ENCODE measurements at regions not wholly inside any gene's neighbourhood (a gene's known extent, or its start where the extent isn't known, plus 50 kb on each side); places are given as distances from the start of the nearest gene placed in this dataset.

GRCh38 chr2:156800065-156800653 is 364.0 kb downstream of the GPD2 start:
- DNase-seq (ENCODE audit: low read depth), result peak; percentile 5
- no peak overlapping the region for H3K4me3 ChIP-seq (ENCODE audit: low read depth, low read length)

GRCh38 chr2:156800781-156801361 is 364.7 kb downstream of the GPD2 start:
- TF ChIP-seq, protein P1, sequence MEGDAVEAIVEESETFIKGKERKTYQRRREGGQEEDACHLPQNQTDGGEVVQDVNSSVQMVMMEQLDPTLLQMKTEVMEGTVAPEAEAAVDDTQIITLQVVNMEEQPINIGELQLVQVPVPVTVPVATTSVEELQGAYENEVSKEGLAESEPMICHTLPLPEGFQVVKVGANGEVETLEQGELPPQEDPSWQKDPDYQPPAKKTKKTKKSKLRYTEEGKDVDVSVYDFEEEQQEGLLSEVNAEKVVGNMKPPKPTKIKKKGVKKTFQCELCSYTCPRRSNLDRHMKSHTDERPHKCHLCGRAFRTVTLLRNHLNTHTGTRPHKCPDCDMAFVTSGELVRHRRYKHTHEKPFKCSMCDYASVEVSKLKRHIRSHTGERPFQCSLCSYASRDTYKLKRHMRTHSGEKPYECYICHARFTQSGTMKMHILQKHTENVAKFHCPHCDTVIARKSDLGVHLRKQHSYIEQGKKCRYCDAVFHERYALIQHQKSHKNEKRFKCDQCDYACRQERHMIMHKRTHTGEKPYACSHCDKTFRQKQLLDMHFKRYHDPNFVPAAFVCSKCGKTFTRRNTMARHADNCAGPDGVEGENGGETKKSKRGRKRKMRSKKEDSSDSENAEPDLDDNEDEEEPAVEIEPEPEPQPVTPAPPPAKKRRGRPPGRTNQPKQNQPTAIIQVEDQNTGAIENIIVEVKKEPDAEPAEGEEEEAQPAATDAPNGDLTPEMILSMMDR (IDR thresholded peaks at IDR 0.05; ENCODE audit: insufficient read depth, low read depth, low read length, missing control alignments), result no peak
- DNase-seq (ENCODE audit: low read depth), result no peak
- no peak overlapping the region for H3K4me3 ChIP-seq (ENCODE audit: low read depth, low read length)

More at GRCh38 chr2:156800065-156800653, 364.0 kb downstream of the GPD2 start:
- TF ChIP-seq, protein P1 (IDR thresholded peaks at IDR 0.05; ENCODE audit: insufficient read depth, low read depth, low read length, missing control alignments), result no peak

DNA sequence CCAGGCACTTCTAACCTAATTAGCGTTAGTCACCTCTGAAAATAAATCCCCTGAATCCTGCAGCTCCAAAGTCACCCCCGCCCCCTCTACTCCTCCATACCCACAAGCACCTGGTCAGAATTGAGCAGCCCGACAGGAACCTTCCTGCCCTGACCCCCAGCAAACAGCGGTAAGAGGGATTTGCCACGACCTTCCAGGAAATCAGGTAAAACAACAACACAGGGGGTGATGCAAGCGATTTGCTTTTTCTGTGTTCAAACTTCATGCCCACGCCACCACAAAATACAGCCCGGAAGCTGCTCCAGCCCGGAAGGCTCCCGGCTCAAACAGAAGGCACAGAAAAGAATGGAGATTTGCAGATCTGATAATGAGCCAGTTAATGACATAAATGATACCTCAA is 367.1 kb downstream of the GPD2 start:
- TF ChIP-seq, protein P1 (IDR thresholded peaks at IDR 0.05; ENCODE audit: insufficient read depth, low read depth, low read length, missing control alignments), result no peak
- no peak for DNase-seq (ENCODE audit: low read depth)
- no peak overlapping the region for H3K4me3 ChIP-seq (ENCODE audit: low read depth, low read length)

- no peak overlapping the region for H3K4me3 ChIP-seq (ENCODE audit: low read depth, low read length)
- TF ChIP-seq, protein P1 (IDR thresholded peaks at IDR 0.05; ENCODE audit: insufficient read depth, low read depth, low read length, missing control alignments), result no peak
- no peak for DNase-seq (ENCODE audit: low read depth)
These were observed 367.8 kb downstream of the GPD2 start for GRCh38 chr2:156803967-156804366.

DNA sequence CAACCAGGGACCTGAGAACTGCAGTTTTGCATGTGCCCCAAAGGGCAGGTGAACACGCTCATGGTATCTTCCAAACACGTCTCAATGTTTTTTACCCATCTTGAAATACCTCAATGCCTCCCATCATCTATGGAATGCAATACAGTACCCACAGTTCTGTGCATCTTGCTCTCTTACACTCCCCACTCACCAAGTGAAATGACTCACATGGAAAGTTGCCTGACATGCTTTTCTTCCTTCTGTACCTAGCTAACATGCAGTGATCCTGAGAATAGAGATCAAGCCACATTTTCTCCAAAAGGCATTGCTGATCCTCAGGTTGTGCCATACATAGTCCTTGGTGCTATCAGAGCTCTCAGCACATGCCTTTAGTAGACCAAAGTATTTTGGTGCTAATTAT is 373.9 kb downstream of the GPD2 start:
- H3K4me3 ChIP-seq (ENCODE audit: low read depth, low read length), result no peak overlapping the region
- TF ChIP-seq, protein P1 (IDR thresholded peaks at IDR 0.05; ENCODE audit: insufficient read depth, low read depth, low read length, missing control alignments), result no peak
- DNase-seq (ENCODE audit: low read depth), result no peak

GRCh38 chr2:156812496-156812895 is 376.3 kb downstream of the GPD2 start:
- no peak overlapping the region for H3K4me3 ChIP-seq (ENCODE audit: low read depth, low read length)
- no peak for DNase-seq (ENCODE audit: low read depth)
- TF ChIP-seq, protein P1 (IDR thresholded peaks at IDR 0.05; ENCODE audit: insufficient read depth, low read depth, low read length, missing control alignments), result no peak

- DNase-seq (ENCODE audit: low read depth), result no peak
- TF ChIP-seq, protein P1 (IDR thresholded peaks at IDR 0.05; ENCODE audit: insufficient read depth, low read depth, low read length, missing control alignments), result no peak
- no peak overlapping the region for H3K4me3 ChIP-seq (ENCODE audit: low read depth, low read length)
These were observed 381.3 kb downstream of the GPD2 start for GRCh38 chr2:156817430-156817829.

Measured in GM12865 (cell line).